Endothelial cell of umbilical vein (primary cell): ENCODE measurements at regions not wholly inside any gene's neighbourhood (a gene's known extent, or its start where the extent isn't known, plus 50 kb on each side); places are given as distances from the start of the nearest gene placed in this dataset.
A peak's percentile ranks its signal among the peaks of the same experiment; 100 is the strongest.

Experiments
- BruUV-seq: library from RNA; stranded (reverse); fragments of 400-500 nt; replicated peaks from 2 replicates; lab custom pipeline; 2021; lab: Mats Ljungman, UMichigan
- CTCF ChIA-PET: fragments of 300-600, 350-600 bp; sonication (Branson Sonifier 250); formaldehyde crosslinking; loops from one replicate; lab custom pipeline; 2021; ENCODE audit warnings: antibody characterized with exemption, inconsistent platforms; lab: Charles Lee
- POLR2A ChIA-PET: fragments of 300-600, 350-600 bp; sonication (Branson Sonifier 250); formaldehyde crosslinking; loops from one replicate; lab custom pipeline; 2021; ENCODE audit warnings: antibody characterized with exemption, inconsistent platforms; lab: Charles Lee
- DNase-seq: peaks from one replicate; pipeline ENCODE4 v3.0.0-alpha.2; 2011; ENCODE audit warnings: low read depth, low spot score
- FAIRE-seq: peaks from 2 replicates; lab custom pipeline; 2011; peaks lifted over from hg19 to GRCh38; lab: Jason Lieb, UNC
- H2AFZ ChIP-seq: 2 replicates; pipeline ENCODE4 v1.6.0; 2012; ENCODE audit warnings: low read depth, low read length, control low read depth, inconsistent platforms
- H3K27ac ChIP-seq: 2 replicates; pipeline ENCODE4 v1.5.1; 2011; ENCODE audit warnings: low read depth, mild to moderate bottlenecking, control low read depth, low read length, moderate library complexity; ENCODE audit not compliant: insufficient read depth
- H3K27me3 ChIP-seq, 2 experiments: 2 replicates each; pipeline versions ENCODE4 v1.6.0 to v1.6.1; 2011; ENCODE audit warnings: low read length in 2 of 2, mixed read lengths in 1 of 2; ENCODE audit not compliant: control insufficient read depth in 2 of 2, insufficient read depth in 2 of 2
- H3K36me3 ChIP-seq, 2 experiments: 2 replicates in 1 of 2; 3 replicates in 1 of 2; pipeline ENCODE4 v1.5.1; 2011; ENCODE audit warnings: low read length in 2 of 2, mild to moderate bottlenecking in 1 of 2, moderate library complexity in 1 of 2; ENCODE audit not compliant: control insufficient read depth in 2 of 2, insufficient read depth in 2 of 2; ENCODE audit errors: extremely low read depth in 1 of 2
- H3K4me1 ChIP-seq: 3 replicates; pipeline ENCODE4 v1.5.1; 2011; ENCODE audit warnings: mild to moderate bottlenecking, low read length; ENCODE audit not compliant: control insufficient read depth, insufficient read depth; ENCODE audit errors: extremely low read depth
- H3K4me2 ChIP-seq: 2 replicates; pipeline ENCODE4 v1.6.1; 2011; ENCODE audit warnings: low read length, control low read depth, mixed read lengths; ENCODE audit not compliant: insufficient read depth
- H3K4me3 ChIP-seq, 3 experiments: fragments of 200-600 bp in 1 of 3; sonication (generic), shearing (Covaris generic) in 1 of 3; replicated peaks in 1 of 3; 2 replicates each; pipeline ENCODE4 v1.5.1; 2011 to 2016; ENCODE audit warnings: control low read depth in 3 of 3, low read length in 3 of 3, mild to moderate bottlenecking in 2 of 3, inconsistent platforms in 1 of 3, low read depth in 1 of 3, moderate library complexity in 1 of 3; ENCODE audit not compliant: insufficient read depth in 1 of 3
- H3K79me2 ChIP-seq: 2 replicates; pipeline ENCODE4 v1.6.0; 2012; ENCODE audit warnings: low read length, inconsistent platforms; ENCODE audit not compliant: control insufficient read depth, insufficient read depth
- H3K9ac ChIP-seq: replicated peaks from 2 replicates; pipeline ENCODE3; 2011; ENCODE audit warnings: low read length, control low read depth; ENCODE audit not compliant: insufficient read depth; ENCODE audit errors: extremely low read depth
- H3K9me1 ChIP-seq: replicated peaks from 3 replicates; pipeline ENCODE4 v1.6.0; 2011; ENCODE audit warnings: mild to moderate bottlenecking, low read length; ENCODE audit not compliant: control insufficient read depth, insufficient read depth; ENCODE audit errors: extremely low read depth
- H3K9me3 ChIP-seq: replicated peaks from 2 replicates; pipeline ENCODE4 v1.5.1; 2012; ENCODE audit warnings: low read length, inconsistent platforms; ENCODE audit not compliant: control insufficient read depth, insufficient read depth
- H4K20me1 ChIP-seq: replicated peaks from 2 replicates; pipeline ENCODE3; 2011; ENCODE audit warnings: mild to moderate bottlenecking, low read length; ENCODE audit not compliant: control insufficient read depth, insufficient read depth; ENCODE audit errors: extremely low read depth
- CTCF ChIP-seq, 2 donors: IDR thresholded peaks; 1 replicate in 1 of 2; 2 replicates in 1 of 2; pipeline ENCODE4 v1.5.1; 2011; ENCODE audit warnings: low read length in 2 of 2, mild to moderate bottlenecking in 2 of 2, moderate library complexity in 2 of 2, control low read depth in 1 of 2, inconsistent platforms in 1 of 2, low read depth in 1 of 2; ENCODE audit not compliant: insufficient read depth in 1 of 2; ENCODE audit errors: extremely low read depth in 1 of 2
- EZH2 ChIP-seq: IDR thresholded peaks from 2 replicates; pipeline ENCODE4 v1.6.1; 2012; ENCODE audit warnings: borderline replicate concordance, low read depth, mild to moderate bottlenecking, moderate library complexity, low read length, inconsistent platforms; ENCODE audit not compliant: severe bottlenecking
- FOS ChIP-seq: IDR thresholded peaks from 2 replicates; pipeline ENCODE4 v1.6.1; 2011; ENCODE audit warnings: mild to moderate bottlenecking, low read length, moderate library complexity, borderline replicate concordance; ENCODE audit not compliant: insufficient read depth
- GATA2 ChIP-seq: IDR thresholded peaks from 2 replicates; pipeline ENCODE4 v1.7.0; 2011; ENCODE audit warnings: low read depth, mild to moderate bottlenecking, moderate library complexity, mixed read lengths, low read length; ENCODE audit not compliant: insufficient read length, insufficient read depth
- JUN ChIP-seq: IDR thresholded peaks from 2 replicates; pipeline ENCODE4 v1.6.1; 2011; ENCODE audit warnings: borderline replicate concordance, low read depth; ENCODE audit not compliant: insufficient read length, insufficient read depth
- MYC ChIP-seq: IDR thresholded peaks from one replicate; pipeline ENCODE4 v1.6.1; 2011; ENCODE audit warnings: mild to moderate bottlenecking, low read depth, low read length
- POLR2A ChIP-seq: IDR thresholded peaks from 2 replicates; pipeline ENCODE4 v1.6.1; 2012; ENCODE audit warnings: low read depth, mild to moderate bottlenecking, control low read depth, low read length
- POLR2AphosphoS5 ChIP-seq: IDR thresholded peaks from 2 replicates; pipeline ENCODE4 v1.6.1; 2012; ENCODE audit warnings: low read depth, mild to moderate bottlenecking, control low read depth, low read length, moderate library complexity; ENCODE audit not compliant: insufficient read depth
- dilution Hi-C: fragments of 300-500 bp; cut with MboI; formaldehyde crosslinking; loops from one replicate; pipeline ENCODE4 v1.15.0; 2019; ENCODE audit warnings: low sequenced_read_pairs; ENCODE audit not compliant: extremely low pct_ligation_motif_present
- intact Hi-C: fragments of 100-400 bp; cut with micrococcal nuclease; formaldehyde crosslinking; loops from one replicate; pipeline ENCODE4 v1.10.0; 2022
- TF ChIP-seq, protein P1 (sequence below): IDR thresholded peaks from 2 replicates; pipeline ENCODE4 v1.6.1; 2011; ENCODE audit not compliant: insufficient read depth, insufficient read length

DNA sequence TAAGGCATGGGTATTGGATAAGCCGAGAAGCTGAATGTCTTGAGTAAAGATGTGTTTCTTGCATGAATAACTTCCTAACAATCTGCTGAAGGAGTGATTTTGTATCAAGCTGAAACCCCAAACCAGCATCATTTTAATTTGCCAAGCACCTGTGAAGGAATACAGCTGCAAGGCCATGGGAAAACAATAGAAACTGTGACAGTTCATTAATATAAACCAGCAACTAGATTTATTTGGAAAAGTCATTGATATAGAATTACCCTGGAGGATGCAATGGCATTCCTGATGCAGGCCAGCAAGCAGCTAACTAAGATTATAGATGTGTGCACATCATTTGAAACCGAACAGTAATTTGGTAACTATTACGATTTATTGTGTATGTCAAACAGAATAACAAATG lies 155.7 kb upstream of the TCF4 start:
- Histone ChIP-seq H3K27ac (no peak overlapping the region), H3K79me2 (no peaks in the 10 kb centered on the region), H3K27me3 (no peaks in the 10 kb centered on the region), H2AFZ (no peak overlapping the region), H3K4me2 (no peak overlapping the region), H3K9me1 (no peaks in the 10 kb centered on the region), H3K9ac (no peak overlapping the region), H3K9me3 (no peaks in the 10 kb centered on the region), H4K20me1 (no peaks in the 10 kb centered on the region), H3K4me3 (no peak overlapping the region), H3K36me3 (no peaks in the 10 kb centered on the region), H3K4me1 (no peaks in the 10 kb centered on the region)
- FAIRE-seq (peak; percentile 21), DNase-seq (no peak)
- BruUV-seq: no TSS peak
- POLR2A ChIA-PET: no interaction called here
- CTCF ChIA-PET: no interaction called here
- dilution Hi-C loops (no loop called here), intact Hi-C loops (no loop called here)
- TF ChIP-seq MYC (no peak), GATA2 (no peak), CTCF (IDR thresholded peaks at IDR 0.05; ENCODE audit: extremely low read depth in 1 of 2, insufficient read depth in 1 of 2, low read depth in 1 of 2, low read length in 2 of 2) (no peak), POLR2AphosphoS5 (no peak), JUN (no peak), FOS (no peak), POLR2A (no peak), EZH2 (no peak)
- TF ChIP-seq, protein P1, sequence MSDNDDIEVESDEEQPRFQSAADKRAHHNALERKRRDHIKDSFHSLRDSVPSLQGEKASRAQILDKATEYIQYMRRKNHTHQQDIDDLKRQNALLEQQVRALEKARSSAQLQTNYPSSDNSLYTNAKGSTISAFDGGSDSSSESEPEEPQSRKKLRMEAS: no peak
